ENCODE measurements at regions not wholly inside any gene's neighbourhood (a gene's known extent, or its start where the extent isn't known, plus 50 kb on each side); places are given as distances from the start of the nearest gene placed in this dataset.
A peak's percentile ranks its signal among the peaks of the same experiment; 100 is the strongest.
"Not testable (repeated sequence)": the region's sequence is repeated elsewhere in the genome, so short reads cannot be mapped to it uniquely, and the experiment has no call there.

- no peak for DNase-seq
These were observed 247.2 kb downstream of the AACS start for GRCh38 chr12:125312471-125312870.

GRCh38 chr12:125314051-125314755 is 249.0 kb downstream of the AACS start:
- no peak for DNase-seq

GRCh38 chr12:125315771-125316170 is 250.5 kb downstream of the AACS start:
- no peak for DNase-seq

GRCh38 chr12:125320177-125320576 is 254.9 kb downstream of the AACS start:
- no peak for DNase-seq

GRCh38 chr12:125324861-125325490 is 259.7 kb downstream of the AACS start:
- no peak for DNase-seq

- DNase-seq: no peak
These were observed 264.2 kb downstream of the AACS start for GRCh38 chr12:125329239-125330102.

GRCh38 chr12:125330645-125331341 is 265.6 kb downstream of the AACS start:
- DNase-seq: peak; percentile 88

GRCh38 chr12:125331342-125332052 is 266.3 kb downstream of the AACS start:
- DNase-seq: no peak

- no peak for DNase-seq
These were observed 267.7 kb downstream of the AACS start for GRCh38 chr12:125332900-125333299.

GRCh38 chr12:125336246-125336645 is 271.0 kb downstream of the AACS start:
- DNase-seq: no peak

GRCh38 chr12:125340791-125341190 is 275.6 kb downstream of the AACS start:
- no peak for DNase-seq

GRCh38 chr12:125341422-125341821 is 276.2 kb downstream of the AACS start:
- no peak for DNase-seq

GRCh38 chr12:125343649-125344048 is 278.4 kb downstream of the AACS start:
- no peak for DNase-seq

GRCh38 chr12:125346362-125346761 is 281.1 kb downstream of the AACS start:
- DNase-seq: no peak

- DNase-seq: no peak
These were observed 286.6 kb downstream of the AACS start for GRCh38 chr12:125351788-125352187.

- not testable (repeated sequence) for DNase-seq
These were observed 287.8 kb downstream of the AACS start for GRCh38 chr12:125353002-125353401.

- DNase-seq: no peak
These were observed 288.6 kb downstream of the AACS start for GRCh38 chr12:125353871-125354270.

- no peak for DNase-seq
These were observed 290.4 kb downstream of the AACS start for GRCh38 chr12:125355614-125356013.

- no peak for DNase-seq
These were observed 290.9 kb downstream of the AACS start for GRCh38 chr12:125356111-125356510.

GRCh38 chr12:125357561-125357960 is 292.3 kb downstream of the AACS start:
- DNase-seq: no peak

GRCh38 chr12:125360540-125360939 is 295.3 kb downstream of the AACS start:
- DNase-seq: no peak

- no peak for DNase-seq
These were observed 305.8 kb downstream of the AACS start for GRCh38 chr12:125371033-125371432.

Data from activated CD8-positive, alpha-beta memory T cell treated with anti-CD3 and anti-CD28 coated beads, Interleukin-2, amount 50 U/mL, for 48 hours (primary cell).